ENCODE measurements at regions not wholly inside any gene's neighbourhood (a gene's known extent, or its start where the extent isn't known, plus 50 kb on each side); places are given as distances from the start of the nearest gene placed in this dataset.
A peak's percentile ranks its signal among the peaks of the same experiment; 100 is the strongest.

DNA sequence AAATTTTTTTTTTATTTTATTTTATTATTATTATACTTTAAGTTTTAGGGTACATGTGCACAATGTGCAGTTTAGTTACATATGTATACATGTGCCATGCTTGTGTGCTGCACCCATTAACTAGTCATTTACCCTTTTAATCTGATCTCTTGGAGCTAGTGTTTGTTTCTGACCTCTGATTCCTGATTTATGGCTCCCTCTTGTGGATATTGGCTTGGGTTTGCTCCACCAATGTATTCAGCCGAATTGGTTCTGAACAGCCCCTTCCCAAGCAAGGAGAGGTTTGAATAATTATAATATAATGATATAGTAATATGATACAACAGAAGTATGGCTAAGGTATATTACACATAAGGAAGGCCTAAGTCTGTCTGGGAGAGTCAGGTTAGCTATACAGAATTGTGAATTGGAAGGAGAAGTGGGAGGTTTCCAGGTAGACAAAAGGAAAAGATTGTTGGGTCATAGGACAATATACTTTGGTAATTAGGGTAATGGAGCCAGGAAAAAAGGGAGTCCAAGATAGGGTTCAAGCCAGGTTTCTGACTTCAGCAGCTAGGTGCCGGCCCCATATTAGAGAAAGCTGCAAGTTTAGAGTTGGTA, 53.1 kb upstream of the HMCN1 start:
- no peaks in the 10 kb centered on the region for H3K27me3 ChIP-seq (ENCODE audit: control insufficient read depth, insufficient read depth, low read length)
- TF ChIP-seq MXI1 (IDR thresholded peaks at IDR 0.05; ENCODE audit: borderline replicate concordance, low read depth, low read length) (no peak), CEBPB (IDR thresholded peaks at IDR 0.05; ENCODE audit: low read depth, low read length) (no peak), CHD1 (IDR thresholded peaks at IDR 0.05; ENCODE audit: low read depth, low read length) (no peak), NFE2L2 (IDR thresholded peaks at IDR 0.05; ENCODE audit: low read depth, low read length) (no peak), FOS (IDR thresholded peaks at IDR 0.05; ENCODE audit: low read depth, low read length) (no peak), MAZ (IDR thresholded peaks at IDR 0.05; ENCODE audit: borderline replicate concordance, low read depth, low read length) (no peak), RAD21 (IDR thresholded peaks at IDR 0.05; ENCODE audit: low read length) (peak; percentile 67), RCOR1 (IDR thresholded peaks at IDR 0.05; ENCODE audit: insufficient replicate concordance, low read length) (no peak), POLR2A (IDR thresholded peaks at IDR 0.05; ENCODE audit: low read depth, low read length) (no peak), SMC3 (IDR thresholded peaks at IDR 0.05; ENCODE audit: low read depth, low read length) (peak; percentile 57), RFX5 (IDR thresholded peaks at IDR 0.05; ENCODE audit: low read depth, low read length) (no peak), MAFK (IDR thresholded peaks at IDR 0.05; ENCODE audit: low read depth, low read length) (no peak), BHLHE40 (IDR thresholded peaks at IDR 0.05; ENCODE audit: low read depth, low read length) (no peak)
- TF ChIP-seq, protein P1, sequence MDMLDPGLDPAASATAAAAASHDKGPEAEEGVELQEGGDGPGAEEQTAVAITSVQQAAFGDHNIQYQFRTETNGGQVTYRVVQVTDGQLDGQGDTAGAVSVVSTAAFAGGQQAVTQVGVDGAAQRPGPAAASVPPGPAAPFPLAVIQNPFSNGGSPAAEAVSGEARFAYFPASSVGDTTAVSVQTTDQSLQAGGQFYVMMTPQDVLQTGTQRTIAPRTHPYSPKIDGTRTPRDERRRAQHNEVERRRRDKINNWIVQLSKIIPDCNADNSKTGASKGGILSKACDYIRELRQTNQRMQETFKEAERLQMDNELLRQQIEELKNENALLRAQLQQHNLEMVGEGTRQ (IDR thresholded peaks at IDR 0.05; ENCODE audit: low read depth, low read length) = no peak
- TF ChIP-seq, protein P2, sequence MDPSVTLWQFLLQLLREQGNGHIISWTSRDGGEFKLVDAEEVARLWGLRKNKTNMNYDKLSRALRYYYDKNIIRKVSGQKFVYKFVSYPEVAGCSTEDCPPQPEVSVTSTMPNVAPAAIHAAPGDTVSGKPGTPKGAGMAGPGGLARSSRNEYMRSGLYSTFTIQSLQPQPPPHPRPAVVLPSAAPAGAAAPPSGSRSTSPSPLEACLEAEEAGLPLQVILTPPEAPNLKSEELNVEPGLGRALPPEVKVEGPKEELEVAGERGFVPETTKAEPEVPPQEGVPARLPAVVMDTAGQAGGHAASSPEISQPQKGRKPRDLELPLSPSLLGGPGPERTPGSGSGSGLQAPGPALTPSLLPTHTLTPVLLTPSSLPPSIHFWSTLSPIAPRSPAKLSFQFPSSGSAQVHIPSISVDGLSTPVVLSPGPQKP (IDR thresholded peaks at IDR 0.05; ENCODE audit: borderline replicate concordance, low read depth, low read length) = no peak
- TF ChIP-seq, protein P3, sequence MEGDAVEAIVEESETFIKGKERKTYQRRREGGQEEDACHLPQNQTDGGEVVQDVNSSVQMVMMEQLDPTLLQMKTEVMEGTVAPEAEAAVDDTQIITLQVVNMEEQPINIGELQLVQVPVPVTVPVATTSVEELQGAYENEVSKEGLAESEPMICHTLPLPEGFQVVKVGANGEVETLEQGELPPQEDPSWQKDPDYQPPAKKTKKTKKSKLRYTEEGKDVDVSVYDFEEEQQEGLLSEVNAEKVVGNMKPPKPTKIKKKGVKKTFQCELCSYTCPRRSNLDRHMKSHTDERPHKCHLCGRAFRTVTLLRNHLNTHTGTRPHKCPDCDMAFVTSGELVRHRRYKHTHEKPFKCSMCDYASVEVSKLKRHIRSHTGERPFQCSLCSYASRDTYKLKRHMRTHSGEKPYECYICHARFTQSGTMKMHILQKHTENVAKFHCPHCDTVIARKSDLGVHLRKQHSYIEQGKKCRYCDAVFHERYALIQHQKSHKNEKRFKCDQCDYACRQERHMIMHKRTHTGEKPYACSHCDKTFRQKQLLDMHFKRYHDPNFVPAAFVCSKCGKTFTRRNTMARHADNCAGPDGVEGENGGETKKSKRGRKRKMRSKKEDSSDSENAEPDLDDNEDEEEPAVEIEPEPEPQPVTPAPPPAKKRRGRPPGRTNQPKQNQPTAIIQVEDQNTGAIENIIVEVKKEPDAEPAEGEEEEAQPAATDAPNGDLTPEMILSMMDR (conservative IDR thresholded peaks at IDR 0.05; ENCODE audit: low read depth, low read length) = peak; percentile 67
- no peak overlapping the region for H3K18ac ChIP-seq (ENCODE audit: low read depth, low read length)
- no peak overlapping the region for H3K14ac ChIP-seq (replicated peaks; ENCODE audit: low read depth, low read length)
- ATAC-seq (ENCODE audit: low read depth) (peak; percentile 71), DNase-seq (peak; percentile 44)
- no peak overlapping the region for H2AFZ ChIP-seq (replicated peaks; ENCODE audit: low read length, poor library complexity)
- CTCF ChIA-PET = interaction anchor here (0.6 to 3.0 kb wide), 14 partner anchors 11 to 696 kb away, joined by 3 to 14 read pairs (median 4); no protein-coding TSS in a partner anchor
- no peak overlapping the region for H3K27ac ChIP-seq (ENCODE audit: insufficient read depth, low read length)
- in situ Hi-C loops (cut with MboI; ENCODE audit: low sequenced_read_pairs) (loop anchor here (25.0 kb wide), 1 partner anchor 869 kb away; no protein-coding TSS in a partner anchor), dilution Hi-C loops (cut with HindIII; ENCODE audit: low sequenced_read_pairs, unreplicated experiment) (no loop called here), intact Hi-C loops (cut with micrococcal nuclease) (loop anchor here (1.0 to 5.0 kb wide), 2 partner anchors 531 to 699 kb away; no protein-coding TSS in a partner anchor)
- WGBS, 2 experiments (ENCODE audit: extremely low coverage in 2 of 2, insufficient read length in 1 of 2) = no CpG with 5 or more reads among the region's 2 CpGs
- H3K4me3 ChIP-seq (ENCODE audit: insufficient read depth, low read depth, low read length) = no peak overlapping the region
- no peak overlapping the region for H2AK5ac ChIP-seq (ENCODE audit: low read depth, low read length)
- no peaks in the 10 kb centered on the region for H3K36me3 ChIP-seq (ENCODE audit: control insufficient read depth, insufficient read depth, low read length)
- no peak overlapping the region for H4K5ac ChIP-seq (ENCODE audit: low read depth, low read length)
- H3K9me1 ChIP-seq (ENCODE audit: insufficient read depth, low read length) = 0 out of 2 replicates have a peak, but pooled peaks cover 2% of the 10 kb centered on the region
- no peak overlapping the region for H3K9ac ChIP-seq (ENCODE audit: low read depth, low read length)
- H3K9me3 ChIP-seq (ENCODE audit: control insufficient read depth, insufficient read depth, low read length) = no peaks in the 10 kb centered on the region
- POLR2A ChIA-PET (ENCODE audit: unreplicated experiment) = no interaction called here
- H4K20me1 ChIP-seq (ENCODE audit: insufficient read depth, low read length) = no peaks in the 10 kb centered on the region
- H3K56ac ChIP-seq (ENCODE audit: extremely low read depth, insufficient read depth, low read length) = no peak overlapping the region
- no peak overlapping the region for H3K4me2 ChIP-seq (ENCODE audit: low read depth, low read length)
- no peak overlapping the region for H2BK15ac ChIP-seq (ENCODE audit: low read depth, low read length)
- no peak overlapping the region for H3K23ac ChIP-seq (ENCODE audit: low read depth, low read length)
- no peak overlapping the region for H2BK20ac ChIP-seq (ENCODE audit: low read depth, low read length)
- no peaks in the 10 kb centered on the region for H3K4me1 ChIP-seq (ENCODE audit: control insufficient read depth, insufficient read depth, low read length)
- H3K4ac ChIP-seq (ENCODE audit: low read depth, low read length) = no peak overlapping the region
- H2AK9ac ChIP-seq (replicated peaks; ENCODE audit: low read depth, low read length, poor library complexity) = no peak overlapping the region
- no TSS peak for BruUV-seq (replicated peaks)
- H2BK120ac ChIP-seq (ENCODE audit: low read depth, low read length) = no peak overlapping the region
- no peak overlapping the region for H2BK5ac ChIP-seq (ENCODE audit: low read depth, low read length, poor library complexity, severe bottlenecking)
- H3K79me1 ChIP-seq (ENCODE audit: low read depth in 1 of 2, low read length in 2 of 2) = no peaks in the 10 kb centered on the region
- H4K8ac ChIP-seq (ENCODE audit: low read depth in 2 of 2, low read length in 2 of 2) = no peak overlapping the region
- no peak overlapping the region for H4K91ac ChIP-seq (ENCODE audit: insufficient read depth, low read depth, low read length)

Measured in IMR-90 (cell line).